Memory B cell (primary cell): ENCODE measurements at regions not wholly inside any gene's neighbourhood (a gene's known extent, or its start where the extent isn't known, plus 50 kb on each side); places are given as distances from the start of the nearest gene placed in this dataset.
"Not testable (repeated sequence)": the region's sequence is repeated elsewhere in the genome, so short reads cannot be mapped to it uniquely, and the experiment has no call there.

Experiments
- ATAC-seq: fragments of 150-1000 bp; cut with Tn5 transposase; 2 replicates; pipeline ENCODE4 v1.10.0; 2021; ENCODE audit warnings: low read depth, mild to moderate bottlenecking, moderate library complexity
- DNase-seq, 2 donors: peaks; one replicate each; pipeline ENCODE4 v3.0.0; 2022; ENCODE audit warnings: low spot score in 2 of 2
- H3K27ac Mint-ChIP-seq: one replicate; pipeline ENCODE4 v1.8.0; 2022; ENCODE audit warnings: mild to moderate bottlenecking, moderate library complexity, mixed read lengths
- H3K27me3 Mint-ChIP-seq: one replicate; pipeline ENCODE4 v1.8.0; 2022; ENCODE audit warnings: mixed read lengths
- H3K36me3 Mint-ChIP-seq: one replicate; pipeline ENCODE4 v1.8.0; 2022; ENCODE audit warnings: mild to moderate bottlenecking, mixed read lengths
- H3K4me1 Mint-ChIP-seq: one replicate; pipeline ENCODE4 v1.8.0; 2022; ENCODE audit warnings: mixed read lengths
- H3K4me3 Mint-ChIP-seq: one replicate; pipeline ENCODE4 v1.8.0; 2022; ENCODE audit warnings: mild to moderate bottlenecking, moderate library complexity, mixed read lengths
- H3K9me3 Mint-ChIP-seq: one replicate; pipeline ENCODE4 v1.8.0; 2022; ENCODE audit warnings: mixed read lengths

GRCh38 chr11:25252854-25253253, 756.0 kb downstream of the LUZP2 start:
- Mint-ChIP-seq H3K27me3 (no peaks in the 10 kb centered on the region), H3K36me3 (no peaks in the 10 kb centered on the region)
- no peak for DNase-seq

GRCh38 chr11:25263861-25264260, 767.0 kb downstream of the LUZP2 start:
- not testable (repeated sequence) for H3K27me3 Mint-ChIP-seq, H3K4me3 Mint-ChIP-seq

More at GRCh38 chr11:25252854-25253253, 756.0 kb downstream of the LUZP2 start:
- Mint-ChIP-seq H3K9me3 (peaks cover 2% of the 10 kb centered on the region), H3K27ac (no peak overlapping the region), H3K4me3 (no peak overlapping the region), H3K4me1 (no peaks in the 10 kb centered on the region)
- no peak for ATAC-seq

GRCh38 chr11:25271301-25271700, 774.4 kb downstream of the LUZP2 start:
- H3K4me3 Mint-ChIP-seq: no peak overlapping the region
- no peaks in the 10 kb centered on the region for H3K27me3 Mint-ChIP-seq
- H3K36me3 Mint-ChIP-seq: no peaks in the 10 kb centered on the region
- H3K27ac Mint-ChIP-seq: no peak overlapping the region
- ATAC-seq (no peak), DNase-seq (no peak)
- H3K9me3 Mint-ChIP-seq: peaks cover 6% of the 10 kb centered on the region
- no peaks in the 10 kb centered on the region for H3K4me1 Mint-ChIP-seq

More at GRCh38 chr11:25263861-25264260, 767.0 kb downstream of the LUZP2 start:
- not testable (repeated sequence) for ATAC-seq, H3K36me3 Mint-ChIP-seq, DNase-seq, H3K4me1 Mint-ChIP-seq, H3K27ac Mint-ChIP-seq
- H3K9me3 Mint-ChIP-seq: peaks cover 16% of the 10 kb centered on the region

GRCh38 chr11:25272214-25272613, 775.4 kb downstream of the LUZP2 start:
- no peak overlapping the region for H3K4me3 Mint-ChIP-seq
- no peaks in the 10 kb centered on the region for H3K4me1 Mint-ChIP-seq
- no peaks in the 10 kb centered on the region for H3K27me3 Mint-ChIP-seq
- H3K27ac Mint-ChIP-seq: no peak overlapping the region
- H3K36me3 Mint-ChIP-seq: no peaks in the 10 kb centered on the region
- H3K9me3 Mint-ChIP-seq: peaks cover 6% of the 10 kb centered on the region
- ATAC-seq: no peak
- no peak for DNase-seq

GRCh38 chr11:25280821-25281220, 784.0 kb downstream of the LUZP2 start:
- H3K4me1 Mint-ChIP-seq, H3K27ac Mint-ChIP-seq, ATAC-seq, H3K36me3 Mint-ChIP-seq, DNase-seq, H3K27me3 Mint-ChIP-seq, H3K9me3 Mint-ChIP-seq, H3K4me3 Mint-ChIP-seq: not testable (repeated sequence)

- Mint-ChIP-seq H3K9me3 (peaks cover 3% of the 10 kb centered on the region), H3K4me3 (no peak overlapping the region), H3K27ac (no peak overlapping the region), H3K4me1 (no peaks in the 10 kb centered on the region), H3K36me3 (no peaks in the 10 kb centered on the region), H3K27me3 (no peaks in the 10 kb centered on the region)
- ATAC-seq (no peak), DNase-seq (no peak)
These were observed 796.3 kb downstream of the LUZP2 start for GRCh38 chr11:25293166-25293565.

GRCh38 chr11:25298450-25298849, 801.6 kb downstream of the LUZP2 start:
- H3K36me3 Mint-ChIP-seq: no peaks in the 10 kb centered on the region
- H3K27me3 Mint-ChIP-seq: no peaks in the 10 kb centered on the region
- H3K4me1 Mint-ChIP-seq: no peaks in the 10 kb centered on the region
- ATAC-seq: no peak
- DNase-seq: no peak
- H3K4me3 Mint-ChIP-seq: no peak overlapping the region
- no peak overlapping the region for H3K27ac Mint-ChIP-seq
- peaks cover 8% of the 10 kb centered on the region for H3K9me3 Mint-ChIP-seq

GRCh38 chr11:25309818-25310217, 813.0 kb downstream of the LUZP2 start:
- Mint-ChIP-seq H3K4me1 (no peaks in the 10 kb centered on the region), H3K9me3 (peaks cover 6% of the 10 kb centered on the region), H3K27me3 (no peaks in the 10 kb centered on the region), H3K27ac (no peak overlapping the region), H3K4me3 (no peak overlapping the region), H3K36me3 (no peaks in the 10 kb centered on the region)
- DNase-seq (no peak), ATAC-seq (no peak)

GRCh38 chr11:25317216-25317615, 820.4 kb downstream of the LUZP2 start:
- ATAC-seq (no peak), DNase-seq (no peak)
- H3K36me3 Mint-ChIP-seq: no peaks in the 10 kb centered on the region
- no peak overlapping the region for H3K4me3 Mint-ChIP-seq
- H3K4me1 Mint-ChIP-seq: no peaks in the 10 kb centered on the region
- H3K9me3 Mint-ChIP-seq: peaks cover 2% of the 10 kb centered on the region
- H3K27ac Mint-ChIP-seq: no peak overlapping the region
- no peaks in the 10 kb centered on the region for H3K27me3 Mint-ChIP-seq

GRCh38 chr11:25319127-25319526, 822.3 kb downstream of the LUZP2 start:
- Mint-ChIP-seq H3K27ac (no peak overlapping the region), H3K27me3 (no peaks in the 10 kb centered on the region), H3K9me3 (peaks cover 4% of the 10 kb centered on the region), H3K4me1 (no peaks in the 10 kb centered on the region), H3K36me3 (no peaks in the 10 kb centered on the region), H3K4me3 (no peak overlapping the region)
- ATAC-seq (no peak), DNase-seq (no peak)

GRCh38 chr11:25327656-25328055, 830.8 kb downstream of the LUZP2 start:
- Mint-ChIP-seq H3K4me3 (no peak overlapping the region), H3K27me3 (no peaks in the 10 kb centered on the region), H3K9me3 (peaks cover 2% of the 10 kb centered on the region), H3K36me3 (no peaks in the 10 kb centered on the region), H3K27ac (no peak overlapping the region), H3K4me1 (no peaks in the 10 kb centered on the region)
- no peak for DNase-seq
- ATAC-seq: no peak

- H3K27ac Mint-ChIP-seq: no peak overlapping the region
- no peak for DNase-seq
- H3K4me1 Mint-ChIP-seq: no peaks in the 10 kb centered on the region
- no peaks in the 10 kb centered on the region for H3K36me3 Mint-ChIP-seq
- no peak overlapping the region for H3K4me3 Mint-ChIP-seq
- no peak for ATAC-seq
- H3K27me3 Mint-ChIP-seq: no peaks in the 10 kb centered on the region
- H3K9me3 Mint-ChIP-seq: no peaks in the 10 kb centered on the region
These were observed 842.4 kb downstream of the LUZP2 start for GRCh38 chr11:25339281-25339680.

- Mint-ChIP-seq H3K4me3 (no peak overlapping the region), H3K36me3 (no peaks in the 10 kb centered on the region), H3K9me3 (peaks cover 2% of the 10 kb centered on the region), H3K27me3 (no peaks in the 10 kb centered on the region), H3K4me1 (no peaks in the 10 kb centered on the region), H3K27ac (no peak overlapping the region)
- no peak for DNase-seq
- no peak for ATAC-seq
These were observed 852.7 kb downstream of the LUZP2 start for GRCh38 chr11:25349537-25349936.

GRCh38 chr11:25350899-25351803, 854.3 kb downstream of the LUZP2 start:
- no peaks in the 10 kb centered on the region for H3K27me3 Mint-ChIP-seq
- H3K4me1 Mint-ChIP-seq: no peaks in the 10 kb centered on the region
- ATAC-seq (no peak), DNase-seq (no peak)
- H3K9me3 Mint-ChIP-seq: peaks cover 2% of the 10 kb centered on the region
- H3K4me3 Mint-ChIP-seq: no peak overlapping the region
- H3K27ac Mint-ChIP-seq: no peak overlapping the region
- H3K36me3 Mint-ChIP-seq: no peaks in the 10 kb centered on the region

GRCh38 chr11:25357133-25357532, 860.3 kb downstream of the LUZP2 start:
- H3K9me3 Mint-ChIP-seq: peaks cover 2% of the 10 kb centered on the region
- H3K27ac Mint-ChIP-seq: no peak overlapping the region
- DNase-seq (no peak), ATAC-seq (no peak)
- no peak overlapping the region for H3K4me3 Mint-ChIP-seq
- H3K36me3 Mint-ChIP-seq: no peaks in the 10 kb centered on the region
- no peaks in the 10 kb centered on the region for H3K27me3 Mint-ChIP-seq
- H3K4me1 Mint-ChIP-seq: no peaks in the 10 kb centered on the region
